AG09309 (cell line): ENCODE measurements at regions not wholly inside any gene's neighbourhood (a gene's known extent, or its start where the extent isn't known, plus 50 kb on each side); places are given as distances from the start of the nearest gene placed in this dataset.

ENCODE experiments used
- DNase-seq: peaks from one replicate; pipeline ENCODE4 v3.0.0-alpha.2; 2010; ENCODE audit warnings: low read depth
- H3K4me3 ChIP-seq: 2 replicates; pipeline ENCODE4 v1.5.1; 2011; ENCODE audit warnings: mild to moderate bottlenecking, low read depth, low read length, moderate library complexity; ENCODE audit not compliant: control insufficient read depth
- CTCF ChIP-seq: IDR thresholded peaks from 2 replicates; pipeline ENCODE4 v1.5.1; 2011; ENCODE audit warnings: mild to moderate bottlenecking, low read depth, low read length, inconsistent platforms; ENCODE audit not compliant: insufficient read depth, control insufficient read depth; ENCODE audit errors: missing control alignments

- DNase-seq, result no peak
- no peak overlapping the region for H3K4me3 ChIP-seq
- TF ChIP-seq CTCF, result no peak
These were observed 500.7 kb downstream of the CCSER2 start for GRCh38 chr10:84829131-84829530.

DNA sequence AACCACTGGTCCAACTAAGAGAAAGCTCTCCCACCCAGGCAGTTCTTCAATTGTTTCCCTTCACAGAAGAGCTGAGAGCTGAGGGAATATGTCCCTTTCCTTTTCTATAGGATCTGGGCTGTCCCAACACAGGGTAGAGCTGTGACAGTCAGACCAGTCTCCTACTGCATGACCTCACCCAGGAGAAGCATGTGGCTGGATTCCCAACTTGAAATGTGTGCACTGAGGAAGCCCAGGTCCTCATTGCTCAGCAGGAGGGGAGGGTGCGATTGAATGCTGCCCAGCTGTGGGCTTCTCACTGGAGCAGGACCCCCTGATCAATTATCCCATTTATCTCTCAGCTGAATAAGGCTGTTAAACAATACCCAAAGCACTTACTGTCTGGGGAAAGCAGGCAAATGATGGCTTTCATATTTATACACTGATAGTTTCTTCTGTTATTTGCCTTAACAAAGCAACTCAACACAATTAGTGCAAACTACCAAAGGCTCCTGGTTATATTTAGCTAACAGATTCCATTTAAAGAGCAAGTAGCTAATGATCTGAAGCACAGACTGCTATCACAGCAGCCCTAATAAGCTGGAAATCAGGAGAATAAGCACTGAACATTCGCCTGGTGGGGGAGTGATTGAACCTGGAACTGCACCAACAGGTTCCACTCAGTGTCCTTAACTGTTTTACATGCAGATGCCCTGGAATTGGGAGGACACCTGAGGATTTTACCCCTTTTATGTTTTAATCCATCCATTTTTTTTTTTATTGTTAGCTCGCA lies 508.8 kb downstream of the CCSER2 start:
- no peak overlapping the region for H3K4me3 ChIP-seq
- DNase-seq, result no peak
- TF ChIP-seq CTCF, result no peak

- TF ChIP-seq CTCF, result no peak
- H3K4me3 ChIP-seq, result no peak overlapping the region
- DNase-seq, result no peak
These were observed 509.5 kb downstream of the CCSER2 start for GRCh38 chr10:84837877-84838276.

DNA sequence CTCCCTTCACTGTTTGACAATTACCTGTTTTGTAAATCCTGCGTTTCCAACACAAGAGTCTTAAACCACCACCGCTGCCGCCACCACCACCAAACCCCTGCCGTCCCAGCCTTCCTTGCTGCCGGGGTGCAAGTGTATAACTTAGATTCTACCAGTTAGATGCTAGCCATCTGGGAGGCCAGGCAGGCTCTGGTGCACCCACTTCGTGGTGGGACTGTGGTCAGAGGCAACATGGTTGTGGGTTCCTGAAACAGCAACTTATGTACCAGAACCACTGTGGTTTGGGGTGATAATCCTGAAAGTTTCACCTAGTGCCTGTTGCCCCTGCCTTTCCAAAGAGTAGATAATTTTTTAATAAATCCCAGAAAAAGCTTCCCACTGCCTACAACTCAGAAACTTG lies 510.5 kb downstream of the CCSER2 start:
- DNase-seq, result no peak
- no peak for TF ChIP-seq CTCF

GRCh38 chr10:84842593-84842992 lies 514.2 kb downstream of the CCSER2 start:
- DNase-seq, result no peak
- no peak overlapping the region for H3K4me3 ChIP-seq
- no peak for TF ChIP-seq CTCF

More for the DNA sequence above, 510.5 kb downstream of the CCSER2 start:
- H3K4me3 ChIP-seq, result no peak overlapping the region

GRCh38 chr10:84844461-84844860 lies 516.1 kb downstream of the CCSER2 start:
- no peak for TF ChIP-seq CTCF
- DNase-seq, result no peak
- H3K4me3 ChIP-seq, result no peak overlapping the region

GRCh38 chr10:84845628-84846261 lies 517.4 kb downstream of the CCSER2 start:
- DNase-seq, result no peak
- no peak overlapping the region for H3K4me3 ChIP-seq
- no peak for TF ChIP-seq CTCF
